Fibroblast of pulmonary artery (primary cell): ENCODE measurements at regions not wholly inside any gene's neighbourhood (a gene's known extent, or its start where the extent isn't known, plus 50 kb on each side); places are given as distances from the start of the nearest gene placed in this dataset.

Experiments used
- DNase-seq: peaks from one replicate; pipeline ENCODE4 v3.0.0-alpha.2; 2010; ENCODE audit warnings: low read depth
- H3K4me3 ChIP-seq: replicated peaks from 2 replicates; pipeline ENCODE4 v1.5.1; 2011; ENCODE audit warnings: low read depth, mild to moderate bottlenecking, control low read depth, low read length, moderate library complexity
- CTCF ChIP-seq: IDR thresholded peaks from 2 replicates; pipeline ENCODE4 v1.5.1; 2011; ENCODE audit warnings: mild to moderate bottlenecking, control low read depth, low read length, inconsistent platforms; ENCODE audit errors: missing control alignments

- no peak for DNase-seq
- H3K4me3 ChIP-seq, result no peak overlapping the region
Measured at GRCh38 chr9:119924736-119925135, 555.5 kb upstream of the BRINP1 start.

GRCh38 chr9:119917175-119917574, 547.9 kb upstream of the BRINP1 start:
- H3K4me3 ChIP-seq, result no peak overlapping the region
- no peak for TF ChIP-seq CTCF
- DNase-seq, result no peak

More at GRCh38 chr9:119924736-119925135, 555.5 kb upstream of the BRINP1 start:
- TF ChIP-seq CTCF, result no peak

- no peak for DNase-seq
- no peak overlapping the region for H3K4me3 ChIP-seq
- TF ChIP-seq CTCF, result no peak
Measured at GRCh38 chr9:119907056-119907455, 537.8 kb upstream of the BRINP1 start.

- H3K4me3 ChIP-seq, result no peak overlapping the region
- no peak for TF ChIP-seq CTCF
- DNase-seq, result no peak
Measured at GRCh38 chr9:119905724-119906123, 536.5 kb upstream of the BRINP1 start.

GRCh38 chr9:119903851-119904250, 534.6 kb upstream of the BRINP1 start:
- H3K4me3 ChIP-seq, result no peak overlapping the region
- no peak for DNase-seq
- no peak for TF ChIP-seq CTCF

GRCh38 chr9:119902611-119903010, 533.4 kb upstream of the BRINP1 start:
- no peak for TF ChIP-seq CTCF
- H3K4me3 ChIP-seq, result no peak overlapping the region
- DNase-seq, result no peak

- DNase-seq, result no peak
- no peak for TF ChIP-seq CTCF
- H3K4me3 ChIP-seq, result no peak overlapping the region
Measured at GRCh38 chr9:119898316-119898715, 529.1 kb upstream of the BRINP1 start.
